ENCODE measurements at regions not wholly inside any gene's neighbourhood (a gene's known extent, or its start where the extent isn't known, plus 50 kb on each side); places are given as distances from the start of the nearest gene placed in this dataset.

GRCh38 chr19:5212101-5212500 is 128.5 kb downstream of the PTPRS start:
- TF ChIP-seq, protein P1, sequence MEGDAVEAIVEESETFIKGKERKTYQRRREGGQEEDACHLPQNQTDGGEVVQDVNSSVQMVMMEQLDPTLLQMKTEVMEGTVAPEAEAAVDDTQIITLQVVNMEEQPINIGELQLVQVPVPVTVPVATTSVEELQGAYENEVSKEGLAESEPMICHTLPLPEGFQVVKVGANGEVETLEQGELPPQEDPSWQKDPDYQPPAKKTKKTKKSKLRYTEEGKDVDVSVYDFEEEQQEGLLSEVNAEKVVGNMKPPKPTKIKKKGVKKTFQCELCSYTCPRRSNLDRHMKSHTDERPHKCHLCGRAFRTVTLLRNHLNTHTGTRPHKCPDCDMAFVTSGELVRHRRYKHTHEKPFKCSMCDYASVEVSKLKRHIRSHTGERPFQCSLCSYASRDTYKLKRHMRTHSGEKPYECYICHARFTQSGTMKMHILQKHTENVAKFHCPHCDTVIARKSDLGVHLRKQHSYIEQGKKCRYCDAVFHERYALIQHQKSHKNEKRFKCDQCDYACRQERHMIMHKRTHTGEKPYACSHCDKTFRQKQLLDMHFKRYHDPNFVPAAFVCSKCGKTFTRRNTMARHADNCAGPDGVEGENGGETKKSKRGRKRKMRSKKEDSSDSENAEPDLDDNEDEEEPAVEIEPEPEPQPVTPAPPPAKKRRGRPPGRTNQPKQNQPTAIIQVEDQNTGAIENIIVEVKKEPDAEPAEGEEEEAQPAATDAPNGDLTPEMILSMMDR (IDR thresholded peaks at IDR 0.05) = no peak
- no peak for TF ChIP-seq POLR2A (IDR thresholded peaks at IDR 0.05)

Data from right lobe of liver (tissue), 4 donors.